H9 (cell line): ENCODE measurements at regions not wholly inside any gene's neighbourhood (a gene's known extent, or its start where the extent isn't known, plus 50 kb on each side); places are given as distances from the start of the nearest gene placed in this dataset.

Source experiments
- DNase-seq: peaks from one replicate; pipeline ENCODE4 v3.0.0-alpha.2; 2017
- H2AFZ ChIP-seq: one replicate; pipeline ENCODE4 v1.6.1; 2013; ENCODE audit warnings: mild to moderate bottlenecking, low read length, control low read depth, moderate library complexity
- H2AK5ac ChIP-seq: 2 replicates; pipeline ENCODE4 v1.6.1; 2013; ENCODE audit warnings: low read length, control low read depth, mixed read lengths; ENCODE audit not compliant: insufficient read length
- H2BK120ac ChIP-seq: one replicate; pipeline ENCODE4 v1.6.1; 2013; ENCODE audit warnings: low read depth, mild to moderate bottlenecking, low read length, control low read depth, inconsistent platforms; ENCODE audit not compliant: poor library complexity, severe bottlenecking
- H2BK12ac ChIP-seq: 2 replicates; pipeline ENCODE4 v1.6.1; 2013; ENCODE audit warnings: low read length, control low read depth, mixed read lengths, low read depth; ENCODE audit not compliant: insufficient read length
- H2BK15ac ChIP-seq: 2 replicates; pipeline ENCODE4 v1.6.1; 2013; ENCODE audit warnings: low read depth, low read length, control low read depth
- H2BK20ac ChIP-seq: one replicate; pipeline ENCODE4 v1.6.1; 2013; ENCODE audit warnings: low read depth, mild to moderate bottlenecking, low read length, control low read depth, inconsistent platforms; ENCODE audit not compliant: poor library complexity, severe bottlenecking
- H2BK5ac ChIP-seq: 2 replicates; pipeline ENCODE4 v1.6.1; 2013; ENCODE audit warnings: low read length, control low read depth, mixed read lengths; ENCODE audit not compliant: insufficient read length
- H3K14ac ChIP-seq: 2 replicates; pipeline ENCODE4 v1.6.1; 2013; ENCODE audit warnings: low read length, control low read depth; ENCODE audit not compliant: insufficient read depth
- H3K18ac ChIP-seq: 2 replicates; pipeline ENCODE4 v1.6.1; 2013; ENCODE audit warnings: low read depth, mild to moderate bottlenecking, mixed read lengths, low read length, control low read depth; ENCODE audit not compliant: insufficient read length
- H3K23ac ChIP-seq: 2 replicates; pipeline ENCODE4 v1.6.1; 2013; ENCODE audit warnings: low read length, control low read depth, mixed read lengths, low read depth; ENCODE audit not compliant: insufficient read length
- H3K23me2 ChIP-seq: 2 replicates; pipeline ENCODE4 v1.6.1; 2013; ENCODE audit warnings: low read depth, mild to moderate bottlenecking, mixed read lengths, low read length, control low read depth; ENCODE audit not compliant: insufficient read length, poor library complexity, severe bottlenecking
- H3K27ac ChIP-seq: 2 replicates; pipeline ENCODE4 v1.5.1; 2013; ENCODE audit warnings: low read length, control low read depth, mixed read lengths, low read depth; ENCODE audit not compliant: insufficient read length
- H3K27me3 ChIP-seq: 2 replicates; pipeline ENCODE4 v1.6.1; 2013; ENCODE audit warnings: low read length, control low read depth, inconsistent platforms; ENCODE audit not compliant: insufficient read depth
- H3K4ac ChIP-seq: 2 replicates; pipeline ENCODE4 v1.6.1; 2013; ENCODE audit warnings: low read depth, mild to moderate bottlenecking, control low read depth, inconsistent platforms, low read length, moderate library complexity
- H3K4me1 ChIP-seq: 2 replicates; pipeline ENCODE4 v1.6.1; 2013; ENCODE audit warnings: low read length, control low read depth, inconsistent platforms; ENCODE audit not compliant: insufficient read depth
- H3K4me2 ChIP-seq: 2 replicates; pipeline ENCODE4 v1.6.1; 2013; ENCODE audit warnings: low read length, control low read depth, mixed read lengths; ENCODE audit not compliant: insufficient read length, insufficient read depth
- H3K56ac ChIP-seq: 2 replicates; pipeline ENCODE4 v1.6.1; 2013; ENCODE audit warnings: low read depth, mild to moderate bottlenecking, mixed read lengths, low read length, control low read depth; ENCODE audit not compliant: insufficient read length
- H3K79me1 ChIP-seq: 2 replicates; pipeline ENCODE4 v1.6.1; 2013; ENCODE audit warnings: low read depth, mild to moderate bottlenecking, moderate library complexity, low read length, control low read depth, inconsistent platforms; ENCODE audit not compliant: insufficient read depth, poor library complexity, severe bottlenecking
- H3K79me2 ChIP-seq: 2 replicates; pipeline ENCODE4 v1.6.1; 2013; ENCODE audit warnings: low read length, control low read depth, inconsistent platforms; ENCODE audit not compliant: insufficient read depth
- H3K9ac ChIP-seq: 2 replicates; pipeline ENCODE4 v1.6.1; 2013; ENCODE audit warnings: low read length, control low read depth, mixed read lengths; ENCODE audit not compliant: insufficient read length; ENCODE audit errors: extremely low read depth
- H3K9me3 ChIP-seq: one replicate; pipeline ENCODE4 v1.6.1; 2013; ENCODE audit warnings: low read depth, low read length, inconsistent platforms; ENCODE audit not compliant: control insufficient read depth
- H3T11ph ChIP-seq: one replicate; pipeline ENCODE4 v1.6.1; 2013; ENCODE audit warnings: mild to moderate bottlenecking, low read length, control low read depth, inconsistent platforms
- H4K20me1 ChIP-seq: one replicate; pipeline ENCODE4 v1.6.1; 2013; ENCODE audit not compliant: control insufficient read depth, insufficient read length, insufficient read depth
- H4K5ac ChIP-seq: 2 replicates; pipeline ENCODE4 v1.6.1; 2013; ENCODE audit warnings: low read depth, mild to moderate bottlenecking, mixed read lengths, low read length, control low read depth; ENCODE audit not compliant: insufficient read length
- H4K8ac ChIP-seq: replicated peaks from 2 replicates; pipeline ENCODE4 v1.6.1; 2013; ENCODE audit warnings: low read length, control low read depth, mixed read lengths, low read depth; ENCODE audit not compliant: insufficient read length
- H4K91ac ChIP-seq: 2 replicates; pipeline ENCODE4 v1.6.1; 2013; ENCODE audit warnings: low read depth, mild to moderate bottlenecking, moderate library complexity, mixed read lengths, low read length, control low read depth; ENCODE audit not compliant: insufficient read length
- H3K27ac Mint-ChIP-seq, 3 experiments: 2 replicates in 2 of 3; 3 replicates in 1 of 3; pipeline ENCODE4 v1.8.0; 2020 to 2021; ENCODE audit warnings: mixed read lengths in 3 of 3, mild to moderate bottlenecking in 1 of 3, moderate library complexity in 1 of 3
- H3K27me3 Mint-ChIP-seq: 2 replicates; pipeline ENCODE4 v1.8.0; 2021; ENCODE audit warnings: low read depth, mild to moderate bottlenecking, moderate library complexity, mixed read lengths
- H3K36me3 Mint-ChIP-seq, 3 experiments: 2 replicates in 2 of 3; 3 replicates in 1 of 3; pipeline ENCODE4 v1.8.0; 2020 to 2021; ENCODE audit warnings: low read depth in 3 of 3, mixed read lengths in 3 of 3; ENCODE audit not compliant: insufficient read depth in 1 of 3
- H3K4me1 Mint-ChIP-seq, 2 experiments: 2 replicates each; pipeline ENCODE4 v1.8.0; 2020; ENCODE audit warnings: mixed read lengths in 2 of 2
- H3K4me3 Mint-ChIP-seq, 2 experiments: 2 replicates in 1 of 2; 3 replicates in 1 of 2; pipeline ENCODE4 v1.8.0; 2020 to 2021; ENCODE audit warnings: mild to moderate bottlenecking in 2 of 2, mixed read lengths in 2 of 2, moderate library complexity in 1 of 2
- H3K9me3 Mint-ChIP-seq, 2 experiments: 2 replicates in 1 of 2; 3 replicates in 1 of 2; pipeline ENCODE4 v1.8.0; 2020; ENCODE audit warnings: mild to moderate bottlenecking in 2 of 2, mixed read lengths in 2 of 2, moderate library complexity in 1 of 2
- WGBS: extraction: QIAGEN DNeasy Blood & Tissue Kit; methylation state at CpG from one replicate; pipeline ENCODE4 v1.1.7; 2013; ENCODE audit warnings: missing lambda C conversion rate, low lambda C conversion rate, mixed read lengths; ENCODE audit not compliant: insufficient read length; ENCODE audit errors: extremely low coverage; 5-methylcytosine and 5-hydroxymethylcytosine counted together
- TF ChIP-seq, protein P1 (sequence below): fragments of 200-600 bp; sonication (generic); conservative IDR thresholded peaks from 3 replicates; pipeline ENCODE4 v1.8.0; 2021; ENCODE audit warnings: antibody characterized with exemption, mild to moderate bottlenecking

DNA sequence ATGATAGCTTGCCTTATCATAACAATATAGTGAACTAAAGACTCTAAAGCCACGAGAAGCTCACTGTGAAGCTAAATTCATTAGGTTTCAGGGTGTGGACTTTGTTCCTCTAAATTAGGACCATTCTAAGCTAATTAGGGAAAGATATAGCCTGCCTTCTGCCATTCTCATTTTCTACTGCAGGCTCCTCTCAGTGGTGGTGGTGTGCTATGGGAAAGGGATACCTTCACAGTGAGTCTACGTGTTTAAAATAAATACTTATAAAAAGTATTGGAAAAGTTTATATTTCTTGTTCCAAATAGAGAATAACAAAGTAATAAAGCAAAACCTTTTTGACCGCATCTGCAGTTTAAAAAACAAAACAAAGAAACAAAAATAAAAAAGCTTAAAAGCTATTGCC, 327.7 kb downstream of the PAPSS1 start:
- no CpG with 5 or more reads among the region's 3 CpGs for WGBS
- H3K36me3 Mint-ChIP-seq, result peaks cover 0 to 4% (median 2%) of the 10 kb centered on the region in 3 experiments; a peak in 1 of 7 replicates
- no peak overlapping the region for H2BK15ac ChIP-seq
- H4K91ac ChIP-seq, result no peak overlapping the region
- H4K20me1 ChIP-seq, result no peaks in the 10 kb centered on the region
- peaks cover 0 to 8% of the 10 kb centered on the region in 2 experiments; a peak in 3 of 5 replicates for H3K9me3 Mint-ChIP-seq
- no peak overlapping the region for H3K27ac ChIP-seq
- no peak overlapping the region for H4K8ac ChIP-seq
- H2BK120ac ChIP-seq, result no peak overlapping the region
- H3K23ac ChIP-seq, result no peak overlapping the region
- peaks cover 13 to 14% of the 10 kb centered on the region in 2 experiments for H3K4me1 Mint-ChIP-seq
- no peak overlapping the region for H2BK12ac ChIP-seq
- H4K5ac ChIP-seq, result no peak overlapping the region
- H2AFZ ChIP-seq, result no peak overlapping the region
- H3K4me3 Mint-ChIP-seq, result no peak overlapping the region
- H3K27ac Mint-ChIP-seq, result no peak overlapping the region
- no peaks in the 10 kb centered on the region for H3K23me2 ChIP-seq
- no peak for DNase-seq
- H3K14ac ChIP-seq, result no peak overlapping the region
- H3K9ac ChIP-seq, result no peak overlapping the region
- H3K4me1 ChIP-seq, result no peaks in the 10 kb centered on the region
- no peaks in the 10 kb centered on the region for H3K27me3 Mint-ChIP-seq
- no peak overlapping the region for H3K18ac ChIP-seq
- no peak overlapping the region for H3T11ph ChIP-seq
- no peak overlapping the region for H3K4ac ChIP-seq
- TF ChIP-seq, protein P1, sequence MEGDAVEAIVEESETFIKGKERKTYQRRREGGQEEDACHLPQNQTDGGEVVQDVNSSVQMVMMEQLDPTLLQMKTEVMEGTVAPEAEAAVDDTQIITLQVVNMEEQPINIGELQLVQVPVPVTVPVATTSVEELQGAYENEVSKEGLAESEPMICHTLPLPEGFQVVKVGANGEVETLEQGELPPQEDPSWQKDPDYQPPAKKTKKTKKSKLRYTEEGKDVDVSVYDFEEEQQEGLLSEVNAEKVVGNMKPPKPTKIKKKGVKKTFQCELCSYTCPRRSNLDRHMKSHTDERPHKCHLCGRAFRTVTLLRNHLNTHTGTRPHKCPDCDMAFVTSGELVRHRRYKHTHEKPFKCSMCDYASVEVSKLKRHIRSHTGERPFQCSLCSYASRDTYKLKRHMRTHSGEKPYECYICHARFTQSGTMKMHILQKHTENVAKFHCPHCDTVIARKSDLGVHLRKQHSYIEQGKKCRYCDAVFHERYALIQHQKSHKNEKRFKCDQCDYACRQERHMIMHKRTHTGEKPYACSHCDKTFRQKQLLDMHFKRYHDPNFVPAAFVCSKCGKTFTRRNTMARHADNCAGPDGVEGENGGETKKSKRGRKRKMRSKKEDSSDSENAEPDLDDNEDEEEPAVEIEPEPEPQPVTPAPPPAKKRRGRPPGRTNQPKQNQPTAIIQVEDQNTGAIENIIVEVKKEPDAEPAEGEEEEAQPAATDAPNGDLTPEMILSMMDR, result no peak
- H3K56ac ChIP-seq, result no peak overlapping the region
- no peaks in the 10 kb centered on the region for H3K27me3 ChIP-seq
- no peak overlapping the region for H3K4me2 ChIP-seq
- no peaks in the 10 kb centered on the region for H3K9me3 ChIP-seq
- H2AK5ac ChIP-seq, result no peak overlapping the region
- H2BK5ac ChIP-seq, result no peak overlapping the region
- H2BK20ac ChIP-seq, result no peak overlapping the region
- no peaks in the 10 kb centered on the region for H3K79me1 ChIP-seq
- no peaks in the 10 kb centered on the region for H3K79me2 ChIP-seq
